Medulla oblongata (tissue), 1 donor: ENCODE measurements at regions not wholly inside any gene's neighbourhood (a gene's known extent, or its start where the extent isn't known, plus 50 kb on each side); places are given as distances from the start of the nearest gene placed in this dataset.

Experiments used
- DNase-seq: peaks from one replicate; pipeline ENCODE4 v3.0.0-alpha.2; 2015; ENCODE audit errors: extremely low spot score

DNA sequence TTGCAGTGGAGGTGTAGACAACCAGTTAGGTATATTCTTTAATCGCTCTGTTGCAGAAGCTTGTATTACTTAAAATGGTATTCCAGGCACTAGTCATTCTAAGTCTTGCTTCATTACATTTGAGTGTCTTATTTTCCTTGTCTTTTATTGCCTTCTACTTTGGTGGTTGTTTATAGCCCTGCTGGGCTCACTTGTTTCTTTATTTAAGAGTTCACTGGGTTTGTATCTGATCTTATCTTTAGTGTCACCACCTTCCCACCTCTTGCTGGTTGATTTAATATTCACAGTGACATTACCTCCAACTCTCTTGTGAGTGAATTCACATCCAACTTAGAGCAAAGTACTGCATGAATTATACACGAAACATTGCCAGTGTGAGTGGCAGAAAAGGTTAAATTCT lies 83.6 kb upstream of the BNC2 start:
- no peak for DNase-seq

DNA sequence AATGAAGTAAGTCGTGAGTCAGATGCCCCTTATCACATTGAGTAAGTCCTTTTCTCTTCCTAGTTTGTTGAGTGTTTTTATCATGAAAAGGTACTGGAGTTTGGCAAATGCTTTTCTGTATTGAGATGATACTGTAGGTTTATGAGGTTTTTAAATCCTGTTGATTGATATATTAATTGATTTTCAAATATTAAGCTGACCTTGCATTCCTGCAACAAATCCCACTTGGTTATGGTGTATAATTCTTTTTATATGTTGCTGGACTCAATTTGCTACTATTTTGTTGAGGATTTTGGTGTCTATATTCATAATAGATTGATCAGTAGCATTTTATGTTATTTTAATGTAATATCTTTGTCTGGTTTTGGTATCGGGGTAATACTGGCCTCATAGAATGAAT lies 81.0 kb upstream of the BNC2 start:
- DNase-seq: no peak

DNA sequence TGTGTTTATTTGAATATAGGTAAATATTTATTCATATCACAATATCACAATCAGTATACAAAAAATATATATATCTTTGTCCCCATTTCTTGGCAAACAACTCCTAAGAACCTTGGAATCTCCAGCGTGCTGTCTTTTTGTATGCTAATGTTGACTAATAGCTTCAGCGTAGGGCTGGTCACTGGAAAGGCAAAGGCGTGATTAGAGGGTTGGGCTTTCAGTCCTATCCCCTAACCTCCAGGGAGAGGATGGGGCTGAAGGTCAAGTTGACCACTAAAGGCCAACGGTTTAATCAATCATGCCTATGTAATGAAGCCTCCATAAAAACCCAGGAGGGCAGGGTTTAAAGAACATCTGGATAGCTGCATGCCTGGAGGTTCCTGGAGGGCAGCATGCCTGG lies 79.6 kb upstream of the BNC2 start:
- DNase-seq: no peak

DNA sequence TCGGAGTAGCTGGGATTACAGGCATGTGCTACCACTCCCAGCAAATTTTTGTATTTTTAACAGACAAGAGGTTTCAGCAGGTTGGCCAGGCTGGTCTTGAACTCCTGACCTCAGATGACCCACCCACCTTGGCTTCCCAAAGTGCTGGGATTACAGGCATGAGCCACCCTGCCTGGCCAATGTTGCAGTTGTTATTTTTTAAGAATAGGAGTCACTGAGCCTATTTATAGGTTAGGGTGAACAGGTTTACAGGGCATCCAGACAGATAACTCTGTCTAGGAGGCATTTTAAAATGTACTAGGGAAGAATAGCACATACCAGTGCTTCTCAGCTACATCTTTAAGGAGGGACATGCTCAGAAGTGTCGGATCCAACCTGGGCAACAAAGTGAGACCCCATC lies 60.1 kb upstream of the BNC2 start:
- no peak for DNase-seq

DNA sequence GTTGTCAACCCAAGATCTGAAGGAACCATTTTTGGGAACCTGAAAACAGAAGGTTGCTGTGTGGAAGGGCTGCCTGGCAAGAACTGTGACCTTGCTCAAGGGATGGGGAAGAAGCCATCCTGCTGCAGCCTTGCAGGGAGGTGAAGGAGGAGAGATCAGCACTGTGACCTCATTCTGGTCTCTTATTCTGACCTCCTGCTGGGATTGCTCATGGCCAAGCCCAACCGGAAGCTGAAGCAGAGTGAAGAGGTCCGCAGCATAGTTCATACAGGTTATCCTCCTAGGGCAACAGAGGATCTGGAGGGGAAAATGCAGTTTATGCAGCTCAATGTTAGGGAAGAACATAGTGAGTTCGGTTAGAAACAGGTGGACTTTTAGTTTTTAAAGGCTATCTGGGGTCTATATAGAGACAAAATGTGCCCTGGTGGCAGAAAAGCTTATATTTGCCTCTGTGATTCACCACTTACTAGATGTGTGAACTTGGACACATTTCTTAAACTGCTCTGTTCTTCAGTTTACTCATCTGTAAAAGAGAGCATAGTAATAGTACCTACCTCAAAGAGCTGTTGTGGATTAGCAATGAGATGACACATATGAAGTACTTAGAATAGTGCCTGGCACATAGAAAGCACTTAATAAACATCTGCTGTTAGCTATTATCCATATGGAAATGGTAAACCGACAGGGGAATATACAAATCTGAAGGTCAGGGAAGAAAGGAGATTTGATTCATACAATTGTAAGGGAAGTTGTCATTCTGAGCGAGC lies 57.9 kb upstream of the BNC2 start:
- no peak for DNase-seq

DNA sequence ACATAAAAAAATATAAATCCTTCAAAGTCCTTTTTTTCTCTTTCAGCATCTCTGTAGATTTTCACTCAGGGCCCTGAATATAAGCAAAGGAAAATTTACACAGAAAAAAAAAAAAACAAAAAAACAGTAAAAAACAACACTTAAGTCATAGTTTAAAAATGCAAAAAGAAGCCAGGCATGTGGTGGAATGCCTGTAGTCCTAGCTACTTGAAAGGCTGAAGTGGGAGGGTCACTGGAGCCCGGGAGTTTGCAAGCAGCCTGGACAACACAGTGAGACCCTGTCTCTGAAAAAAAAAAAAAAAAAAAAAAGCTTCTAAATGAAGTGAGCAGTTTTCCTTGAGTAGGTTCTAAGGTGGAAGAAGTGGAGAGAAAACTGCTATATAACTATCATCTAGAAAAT lies 55.0 kb upstream of the BNC2 start:
- DNase-seq: no peak

DNA sequence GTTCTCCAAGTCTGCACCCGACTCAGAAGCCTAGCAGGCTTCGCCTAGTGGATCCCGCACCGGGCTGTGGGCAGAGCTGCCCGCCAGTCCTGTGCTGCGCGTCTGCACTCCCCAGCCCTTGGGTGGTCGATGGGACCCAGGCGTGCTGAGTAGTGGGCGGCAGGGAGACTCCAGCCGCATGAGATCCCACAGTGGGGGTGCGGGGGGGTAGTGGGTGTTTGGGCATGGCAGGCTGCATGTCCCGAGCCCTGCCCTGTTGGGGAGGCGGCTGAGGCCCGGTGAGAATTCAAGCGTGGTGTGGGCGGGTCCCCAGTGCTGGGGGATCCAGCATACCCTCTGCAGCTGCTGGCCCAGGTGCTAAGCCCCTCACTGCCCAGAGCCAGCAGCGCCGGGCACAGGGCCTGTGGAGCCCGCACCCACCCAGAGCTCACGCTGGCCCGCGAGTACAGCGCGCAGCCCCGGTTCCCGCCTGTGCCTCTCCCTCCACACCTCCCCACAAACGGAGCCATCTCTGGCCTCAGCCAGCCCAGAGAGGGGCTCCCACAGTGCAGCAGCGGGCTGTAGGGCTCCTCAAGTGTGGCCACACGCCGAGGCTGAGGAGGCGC lies 53.9 kb upstream of the BNC2 start:
- no peak for DNase-seq

DNA sequence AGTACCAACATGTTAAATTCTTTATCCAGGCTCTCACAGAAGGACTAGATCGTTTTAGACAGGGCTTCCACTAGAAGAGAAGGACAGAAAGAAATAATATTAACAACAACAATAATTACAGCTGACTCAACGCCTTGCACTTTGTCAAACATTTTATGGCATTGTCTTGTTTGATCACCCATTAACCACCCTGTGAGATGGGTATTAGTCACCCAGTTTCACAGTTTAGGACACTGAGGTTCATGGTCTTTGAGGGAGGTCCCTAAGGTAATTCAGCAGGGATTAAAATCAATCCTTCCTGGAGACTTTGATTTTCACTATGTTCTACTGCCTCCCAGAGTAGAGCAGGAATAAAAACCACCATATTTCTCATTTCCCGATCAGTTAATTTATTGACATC lies 51.4 kb upstream of the BNC2 start:
- DNase-seq: no peak
